Neural cell (in vitro differentiated cells): ENCODE measurements at regions not wholly inside any gene's neighbourhood (a gene's known extent, or its start where the extent isn't known, plus 50 kb on each side); places are given as distances from the start of the nearest gene placed in this dataset.

ENCODE experiments used
- H2AFZ ChIP-seq: fragments of 200-600, 300-800 bp; sonication (generic), shearing (Covaris generic); 2 replicates; pipeline ENCODE4 v1.6.0; 2014; ENCODE audit warnings: low read depth, mild to moderate bottlenecking, antibody characterized with exemption, low read length, moderate library complexity
- H3F3A ChIP-seq: fragments of 200-600 bp; shearing (Covaris generic); 2 replicates; pipeline ENCODE4 v1.6.1; 2016; ENCODE audit warnings: mild to moderate bottlenecking, moderate library complexity, mixed read lengths, antibody characterized with exemption, low read length; ENCODE audit not compliant: insufficient read depth, poor library complexity, severe bottlenecking
- H3K27ac ChIP-seq: fragments of 200-600, 300-800 bp; sonication (generic), shearing (Covaris generic); 2 replicates; pipeline ENCODE4 v1.5.1; 2014; ENCODE audit warnings: mild to moderate bottlenecking, low read length, moderate library complexity
- H3K27me3 ChIP-seq: fragments of 300-800, 200-600 bp; sonication (generic), shearing (Covaris generic); 2 replicates; pipeline ENCODE4 v1.6.0; 2014; ENCODE audit warnings: mild to moderate bottlenecking, low read depth, low read length, moderate library complexity; ENCODE audit not compliant: insufficient read depth
- H3K36me3 ChIP-seq: fragments of 300-800, 200-600 bp; sonication (generic), shearing (Covaris generic); 2 replicates; pipeline ENCODE4 v1.5.1; 2014; ENCODE audit warnings: mild to moderate bottlenecking, antibody characterized with exemption, low read length, moderate library complexity; ENCODE audit not compliant: insufficient read depth
- H3K4me2 ChIP-seq: fragments of 300-800, 200-600 bp; sonication (generic), shearing (Covaris generic); 2 replicates; pipeline ENCODE4 v1.6.0; 2014; ENCODE audit warnings: mild to moderate bottlenecking, low read length
- H3K4me3 ChIP-seq: fragments of 300-800, 200-600 bp; sonication (generic), shearing (Covaris generic); 2 replicates; pipeline ENCODE4 v1.5.1; 2014; ENCODE audit warnings: mild to moderate bottlenecking, low read length, moderate library complexity
- H3K79me2 ChIP-seq: fragments of 200-600 bp; shearing (Covaris generic); replicated peaks from 2 replicates; pipeline ENCODE4 v1.6.0; 2014; ENCODE audit warnings: mild to moderate bottlenecking, low read length, moderate library complexity; ENCODE audit not compliant: insufficient read depth
- H3K9ac ChIP-seq: fragments of 300-800, 200-600 bp; sonication (generic), shearing (Covaris generic); 2 replicates; pipeline ENCODE4 v1.6.1; 2016; ENCODE audit warnings: mild to moderate bottlenecking, low read length, mixed read lengths
- H3K9me2 ChIP-seq: fragments of 200-600 bp; shearing (Covaris generic); 2 replicates; pipeline ENCODE4 v1.6.1; 2016; ENCODE audit warnings: mild to moderate bottlenecking, low read length, mixed read lengths; ENCODE audit not compliant: insufficient read depth
- H3K9me3 ChIP-seq: fragments of 200-600, 300-800 bp; sonication (generic), shearing (Covaris generic); 2 replicates; pipeline ENCODE4 v1.6.1; 2016; ENCODE audit warnings: mild to moderate bottlenecking, mixed run types, low read length, moderate library complexity, mixed read lengths
- H4K20me1 ChIP-seq: fragments of 200-600 bp; shearing (Covaris generic); 2 replicates; pipeline ENCODE4 v1.6.1; 2016; ENCODE audit warnings: mild to moderate bottlenecking, mixed run types; ENCODE audit not compliant: insufficient read depth
- CTCF ChIP-seq: fragments of 450-650 bp; IDR thresholded peaks from 2 replicates; pipeline ENCODE4 v1.5.1; 2014; ENCODE audit warnings: antibody characterized with exemption, mild to moderate bottlenecking, moderate library complexity; ENCODE audit not compliant: poor library complexity, severe bottlenecking
- EP300 ChIP-seq: fragments of 450-650 bp; conservative IDR thresholded peaks from 2 replicates; pipeline ENCODE4 v1.6.1; 2014; ENCODE audit warnings: antibody characterized with exemption, mild to moderate bottlenecking, moderate library complexity; ENCODE audit not compliant: poor library complexity, severe bottlenecking
- EZH2 ChIP-seq: fragments of 200-600, 300-800 bp; shearing (Covaris generic), sonication (generic); IDR thresholded peaks from 2 replicates; pipeline ENCODE4 v1.6.1; 2014; ENCODE audit warnings: antibody characterized with exemption, low read length, borderline replicate concordance, mild to moderate bottlenecking; ENCODE audit not compliant: insufficient read depth, poor library complexity, severe bottlenecking
- MXI1 ChIP-seq: fragments of 450-650 bp; conservative IDR thresholded peaks from 2 replicates; pipeline ENCODE4 v1.6.1; 2014; ENCODE audit warnings: antibody characterized with exemption, mild to moderate bottlenecking; ENCODE audit not compliant: poor library complexity, severe bottlenecking
- POLR2AphosphoS5 ChIP-seq: IDR thresholded peaks from 2 replicates; pipeline ENCODE4 v1.6.1; 2012
- RAD21 ChIP-seq: fragments of 450-650 bp; conservative IDR thresholded peaks from 2 replicates; pipeline ENCODE4 v1.6.1; 2014; ENCODE audit warnings: antibody characterized with exemption, mild to moderate bottlenecking, moderate library complexity
- REST ChIP-seq: IDR thresholded peaks from 2 replicates; pipeline ENCODE4 v1.6.1; 2012; ENCODE audit warnings: borderline replicate concordance
- SMC3 ChIP-seq: fragments of 450-650 bp; conservative IDR thresholded peaks from 2 replicates; pipeline ENCODE4 v1.6.1; 2014; ENCODE audit warnings: antibody characterized with exemption, mild to moderate bottlenecking, moderate library complexity; ENCODE audit not compliant: poor library complexity
- TAF1 ChIP-seq: IDR thresholded peaks from 2 replicates; pipeline ENCODE4 v1.6.1; 2012; ENCODE audit warnings: low read depth

- Histone ChIP-seq H3K36me3 (no peaks in the 10 kb centered on the region), H3K4me2 (peak overlapping the region; percentile 10), H3K9me2 (no peaks in the 10 kb centered on the region), H3K27ac (peak overlapping the region; percentile 29), H2AFZ (no peak overlapping the region), H3K4me3 (peak overlapping the region; percentile 40), H3F3A (peaks cover 3% of the 10 kb centered on the region), H3K27me3 (no peaks in the 10 kb centered on the region), H3K9ac (peak overlapping the region; percentile 26), H4K20me1 (peaks cover 8% of the 10 kb centered on the region), H3K79me2 (peaks cover 25% of the 10 kb centered on the region), H3K9me3 (no peaks in the 10 kb centered on the region)
- TF ChIP-seq SMC3 (no peak), RAD21 (no peak), EP300 (peak; percentile 15), POLR2AphosphoS5 (peak; percentile 11), EZH2 (no peak), TAF1 (no peak), MXI1 (no peak), REST (no peak), CTCF (no peak)
Observed at GRCh38 chr19:46944918-46945628, 74.6 kb upstream of the NPAS1 start.

DNA sequence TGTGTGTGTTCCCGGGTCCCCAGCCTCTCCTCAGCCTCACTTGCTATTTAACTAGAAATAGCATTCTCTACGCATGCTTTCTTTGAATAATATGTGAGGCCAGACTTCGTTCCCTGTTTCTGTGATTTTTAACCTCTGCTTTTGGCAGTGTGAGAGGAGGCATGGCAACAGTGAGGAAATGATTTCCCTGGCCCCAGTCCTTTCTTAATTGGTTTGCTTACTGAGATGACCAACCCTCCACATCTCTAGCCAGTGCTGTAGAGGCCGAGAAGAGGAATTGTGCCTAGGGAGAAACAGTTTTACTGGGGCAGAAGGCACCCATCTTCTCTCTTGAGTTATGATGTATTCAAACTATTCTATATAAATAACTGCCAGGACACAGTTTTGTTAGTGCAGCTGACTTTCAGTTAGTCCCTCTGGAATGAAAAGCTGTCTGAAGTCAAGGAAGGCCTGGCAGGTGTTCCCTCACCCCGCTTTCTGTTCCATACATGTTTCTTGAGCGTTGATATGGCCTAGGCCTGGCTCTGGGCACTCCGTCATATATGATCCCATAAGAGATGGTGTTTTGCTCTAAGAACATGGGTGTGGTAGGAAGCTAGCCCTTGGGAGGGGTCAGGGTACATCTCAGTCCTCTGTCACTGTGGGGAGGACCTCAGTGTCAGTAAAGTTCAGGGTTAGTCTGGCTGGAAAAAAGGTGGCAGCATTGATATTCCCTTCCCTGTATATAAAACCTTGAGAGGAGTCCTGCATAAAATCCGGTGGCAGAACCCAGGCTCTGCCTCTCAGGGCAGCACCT lies 73.7 kb upstream of the NPAS1 start:
- H3K9me3 ChIP-seq, result no peaks in the 10 kb centered on the region
- no peaks in the 10 kb centered on the region for H3K9me2 ChIP-seq
- H3K27me3 ChIP-seq, result no peaks in the 10 kb centered on the region
- peaks cover 8% of the 10 kb centered on the region for H4K20me1 ChIP-seq
- no peaks in the 10 kb centered on the region for H3K36me3 ChIP-seq
- no peak overlapping the region for H3K9ac ChIP-seq
- TF ChIP-seq EZH2 (no peak), CTCF (no peak), POLR2AphosphoS5 (no peak), RAD21 (no peak), EP300 (no peak), SMC3 (no peak), MXI1 (no peak), TAF1 (no peak), REST (no peak)
- H3K4me3 ChIP-seq, result peak overlapping the region; percentile 40
- peaks cover 31% of the 10 kb centered on the region for H3K79me2 ChIP-seq
- no peak overlapping the region for H2AFZ ChIP-seq
- peaks cover 3% of the 10 kb centered on the region for H3F3A ChIP-seq
- no peak overlapping the region for H3K4me2 ChIP-seq
- H3K27ac ChIP-seq, result no peak overlapping the region
